IMR-90 (cell line): ENCODE measurements at regions not wholly inside any gene's neighbourhood (a gene's known extent, or its start where the extent isn't known, plus 50 kb on each side); places are given as distances from the start of the nearest gene placed in this dataset.
A peak's percentile ranks its signal among the peaks of the same experiment; 100 is the strongest.

Experiments
- ATAC-seq: fragments of 200-7000 bp; cut with Tn5 transposase; 2 replicates; pipeline ENCODE4 v1.9.1; 2020; ENCODE audit warnings: low read depth, mild to moderate bottlenecking, moderate library complexity
- BruUV-seq: library from RNA; stranded (reverse); fragments of 400-500 nt; replicated peaks from 2 replicates; lab custom pipeline; 2021; lab: Mats Ljungman, UMichigan
- CTCF ChIA-PET: fragments of 300-600 bp; formaldehyde crosslinking; extraction: SDS; loops from one replicate; lab custom pipeline; 2021; ENCODE audit warnings: antibody characterized with exemption; lab: Yijun Ruan, JAX
- POLR2A ChIA-PET: fragments of 300-600 bp; sonication (Branson Sonifier 250); formaldehyde crosslinking; loops from one replicate; lab custom pipeline; 2022; ENCODE audit warnings: antibody characterized with exemption; ENCODE audit not compliant: unreplicated experiment; lab: Charles Lee
- DNase-seq: peaks from one replicate; pipeline ENCODE4 v3.0.0; 2013
- H2AFZ ChIP-seq: replicated peaks from 2 replicates; pipeline ENCODE3; 2013; ENCODE audit warnings: low read length, mild to moderate bottlenecking; ENCODE audit not compliant: poor library complexity
- H2AK5ac ChIP-seq: 2 replicates; pipeline ENCODE4 v1.6.1; 2013; ENCODE audit warnings: low read depth, low read length, inconsistent platforms
- H2AK9ac ChIP-seq: replicated peaks from 2 replicates; pipeline ENCODE3; 2013; ENCODE audit warnings: mild to moderate bottlenecking, low read depth, low read length, moderate library complexity; ENCODE audit not compliant: poor library complexity
- H2BK120ac ChIP-seq: 2 replicates; pipeline ENCODE4 v1.6.1; 2013; ENCODE audit warnings: low read depth, low read length, inconsistent platforms
- H2BK15ac ChIP-seq: 3 replicates; pipeline ENCODE4 v1.6.1; 2013; ENCODE audit warnings: low read depth, low read length, inconsistent platforms
- H2BK20ac ChIP-seq: 2 replicates; pipeline ENCODE4 v1.6.1; 2013; ENCODE audit warnings: low read depth, mild to moderate bottlenecking, inconsistent platforms, low read length, moderate library complexity
- H2BK5ac ChIP-seq: 2 replicates; pipeline ENCODE4 v1.6.1; 2013; ENCODE audit warnings: mild to moderate bottlenecking, low read depth, low read length, inconsistent platforms; ENCODE audit not compliant: poor library complexity, severe bottlenecking
- H3K14ac ChIP-seq: replicated peaks from 2 replicates; pipeline ENCODE4 v1.6.1; 2013; ENCODE audit warnings: low read depth, low read length, inconsistent platforms
- H3K18ac ChIP-seq: 2 replicates; pipeline ENCODE4 v1.6.1; 2013; ENCODE audit warnings: low read depth, low read length, control low read depth
- H3K23ac ChIP-seq: 2 replicates; pipeline ENCODE4 v1.6.1; 2013; ENCODE audit warnings: low read depth, low read length, inconsistent platforms
- H3K27ac ChIP-seq: 2 replicates; pipeline ENCODE4 v1.5.1; 2013; ENCODE audit warnings: mild to moderate bottlenecking, control low read depth, low read length; ENCODE audit not compliant: insufficient read depth
- H3K27me3 ChIP-seq: 2 replicates; pipeline ENCODE4 v1.6.1; 2013; ENCODE audit warnings: low read length; ENCODE audit not compliant: control insufficient read depth, insufficient read depth
- H3K36me3 ChIP-seq: 2 replicates; pipeline ENCODE4 v1.6.1; 2013; ENCODE audit warnings: low read length, mixed read lengths; ENCODE audit not compliant: control insufficient read depth, insufficient read depth
- H3K4ac ChIP-seq: 2 replicates; pipeline ENCODE4 v1.6.1; 2013; ENCODE audit warnings: low read depth, low read length, inconsistent platforms
- H3K4me1 ChIP-seq: 2 replicates; pipeline ENCODE4 v1.6.1; 2013; ENCODE audit warnings: low read length, mixed read lengths; ENCODE audit not compliant: control insufficient read depth, insufficient read depth
- H3K4me2 ChIP-seq: 2 replicates; pipeline ENCODE4 v1.6.1; 2013; ENCODE audit warnings: low read depth, mild to moderate bottlenecking, control low read depth, low read length, moderate library complexity
- H3K4me3 ChIP-seq: 2 replicates; pipeline ENCODE4 v1.5.1; 2013; ENCODE audit warnings: low read depth, mild to moderate bottlenecking, control low read depth, low read length, moderate library complexity; ENCODE audit not compliant: insufficient read depth
- H3K56ac ChIP-seq: 2 replicates; pipeline ENCODE4 v1.6.1; 2013; ENCODE audit warnings: low read length, inconsistent platforms; ENCODE audit not compliant: insufficient read depth; ENCODE audit errors: extremely low read depth
- H3K79me1 ChIP-seq, 2 experiments: 2 replicates each; pipeline ENCODE4 v1.6.1; 2013; ENCODE audit warnings: low read length in 2 of 2, inconsistent platforms in 1 of 2, low read depth in 1 of 2
- H3K9ac ChIP-seq: 2 replicates; pipeline ENCODE4 v1.6.1; 2013; ENCODE audit warnings: low read depth, low read length, control low read depth
- H3K9me1 ChIP-seq: 2 replicates; pipeline ENCODE4 v1.6.1; 2013; ENCODE audit warnings: low read length, inconsistent platforms; ENCODE audit not compliant: insufficient read depth
- H3K9me3 ChIP-seq: 2 replicates; pipeline ENCODE4 v1.6.1; 2013; ENCODE audit warnings: low read length; ENCODE audit not compliant: control insufficient read depth, insufficient read depth
- H4K20me1 ChIP-seq: 2 replicates; pipeline ENCODE4 v1.6.1; 2013; ENCODE audit warnings: low read length, inconsistent platforms; ENCODE audit not compliant: insufficient read depth
- H4K5ac ChIP-seq: 2 replicates; pipeline ENCODE4 v1.6.1; 2013; ENCODE audit warnings: mild to moderate bottlenecking, low read depth, low read length, control low read depth
- H4K8ac ChIP-seq, 2 experiments: 2 replicates each; pipeline ENCODE4 v1.6.1; 2013; ENCODE audit warnings: low read depth in 2 of 2, low read length in 2 of 2, control low read depth in 1 of 2, inconsistent platforms in 1 of 2
- H4K91ac ChIP-seq: 2 replicates; pipeline ENCODE4 v1.6.1; 2013; ENCODE audit warnings: low read depth, low read length, inconsistent platforms; ENCODE audit not compliant: insufficient read depth
- CEBPB ChIP-seq: IDR thresholded peaks from 2 replicates; pipeline ENCODE4 v1.6.1; 2012; ENCODE audit warnings: low read depth, low read length, improper control_type of control experiment
- MAFK ChIP-seq: IDR thresholded peaks from 2 replicates; pipeline ENCODE4 v1.6.1; 2012; ENCODE audit warnings: low read depth, low read length, improper control_type of control experiment
- MAZ ChIP-seq: IDR thresholded peaks from 2 replicates; pipeline ENCODE4 v1.6.1; 2012; ENCODE audit warnings: low read depth, mild to moderate bottlenecking, low read length, improper control_type of control experiment, moderate library complexity, borderline replicate concordance
- NFE2L2 ChIP-seq: fragments of 150-350 bp; IDR thresholded peaks from 2 replicates; pipeline ENCODE4 v1.6.1; 2016; ENCODE audit warnings: low read depth, mild to moderate bottlenecking, low read length
- WGBS, 2 experiments: methylation state at CpG; one replicate each; pipeline versions ENCODE4 v1.1.5 to v1.1.7; 2013; ENCODE audit warnings: missing lambda C conversion rate in 2 of 2; ENCODE audit not compliant: insufficient read length in 1 of 2; ENCODE audit errors: extremely low coverage in 2 of 2; 5-methylcytosine and 5-hydroxymethylcytosine counted together
- dilution Hi-C: fragments of 300-500 bp; cut with HindIII; formaldehyde crosslinking; loops from one replicate; pipeline ENCODE4 v1.14.3; 2018; ENCODE audit warnings: low sequenced_read_pairs; ENCODE audit not compliant: unreplicated experiment
- in situ Hi-C: fragments of 300-500 bp; cut with MboI; formaldehyde crosslinking; loops from 3 replicates; pipeline ENCODE4 v1.14.3; 2019; ENCODE audit warnings: low sequenced_read_pairs, inconsistent platforms, mixed read lengths
- intact Hi-C: fragments of 100-400 bp; cut with micrococcal nuclease; formaldehyde crosslinking; loops from 2 replicates; pipeline ENCODE4 v1.10.0; 2022

DNA sequence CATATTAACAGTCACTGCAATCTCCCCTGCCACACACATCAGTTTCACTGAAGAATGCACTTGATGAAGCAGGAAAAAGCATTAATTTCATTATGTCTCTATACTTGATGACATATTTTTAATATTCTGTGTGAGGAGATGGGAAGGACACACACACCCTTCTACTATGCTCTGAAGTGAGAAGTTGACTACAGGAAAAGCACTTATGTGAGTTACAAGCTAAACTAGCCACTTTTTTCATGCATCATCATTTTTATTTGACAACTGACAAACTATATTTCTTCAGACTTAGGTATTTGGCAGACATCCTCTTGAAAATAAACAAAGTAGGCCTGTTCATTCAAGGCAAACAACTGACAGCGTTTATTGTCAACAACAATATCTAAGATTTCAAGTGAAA, 150.4 kb upstream of the ID2 start:
- POLR2A ChIA-PET, result no interaction called here
- H3K36me3 ChIP-seq, result no peaks in the 10 kb centered on the region

More for the DNA sequence above, 150.4 kb upstream of the ID2 start:
- Histone ChIP-seq H3K18ac (no peak overlapping the region), H2BK120ac (no peak overlapping the region), H2BK15ac (no peak overlapping the region), H4K5ac (no peak overlapping the region), H3K4me2 (no peak overlapping the region), H4K8ac (no peak overlapping the region), H3K9ac (no peak overlapping the region), H2BK5ac (no peak overlapping the region), H3K14ac (no peak overlapping the region), H2AK5ac (no peak overlapping the region), H2BK20ac (no peak overlapping the region), H3K4me1 (peaks cover 7% of the 10 kb centered on the region; the same call in 1 of the 2 replicates), H3K27ac (no peak overlapping the region), H3K27me3 (peaks cover 11% of the 10 kb centered on the region), H3K9me1 (no peaks in the 10 kb centered on the region), H2AFZ (no peak overlapping the region), H3K9me3 (peaks cover 5% of the 10 kb centered on the region), H3K4me3 (no peak overlapping the region), H3K56ac (no peak overlapping the region), H2AK9ac (no peak overlapping the region), H4K20me1 (no peaks in the 10 kb centered on the region), H3K79me1 (no peaks in the 10 kb centered on the region), H3K23ac (no peak overlapping the region), H3K4ac (no peak overlapping the region), H4K91ac (no peak overlapping the region)
- intact Hi-C loops (no loop called here), in situ Hi-C loops (no loop called here), dilution Hi-C loops (no loop called here)
- ATAC-seq, result no peak
- CTCF ChIA-PET, result no interaction called here
- WGBS, 2 experiments, result no CpG with 5 or more reads among the region's 1 CpG
- no peak for DNase-seq
- peak; percentile 32; the same call in 1 of the 2 replicates for TF ChIP-seq MAFK
- TF ChIP-seq CEBPB, result no peak
- TF ChIP-seq NFE2L2, result no peak
- no peak for TF ChIP-seq MAZ
- BruUV-seq, result no TSS peak
